ENCODE measurements at regions not wholly inside any gene's neighbourhood (a gene's known extent, or its start where the extent isn't known, plus 50 kb on each side); places are given as distances from the start of the nearest gene placed in this dataset.

GRCh38 chr4:11675051-11675800 is 246.5 kb upstream of the HS3ST1 start:
- intact Hi-C loops (cut with DNase I) = no loop called here
- Histone ChIP-seq H3K4me3 (no peak overlapping the region), H3K4me1 (no peaks in the 10 kb centered on the region), H3K9me3 (peaks cover 0 to 3% (median 0%) of the 10 kb centered on the region in 11 donors), H3K36me3 (no peaks in the 10 kb centered on the region), H3K27me3 (no peaks in the 10 kb centered on the region), H3K27ac (no peak overlapping the region)
- 92 to 93% methylated on average over 3 of the region's 3 CpGs for WGBS, 2 donors
- no peak for TF ChIP-seq CTCF (IDR thresholded peaks at IDR 0.05)
- ATAC-seq = no peak
- no peak for DNase-seq

- TF ChIP-seq CTCF (IDR thresholded peaks at IDR 0.05) = no peak
- no peaks in the 10 kb centered on the region for H3K27me3 ChIP-seq
- H3K4me1 ChIP-seq = no peaks in the 10 kb centered on the region
- no peaks in the 10 kb centered on the region for H3K36me3 ChIP-seq
- intact Hi-C loops (cut with DNase I) = no loop called here
- no peak overlapping the region for H3K4me3 ChIP-seq
- DNase-seq = no peak
- H3K9me3 ChIP-seq = no peaks in the 10 kb centered on the region
- H3K27ac ChIP-seq = no peak overlapping the region
- ATAC-seq = no peak
Measured at GRCh38 chr4:11670304-11670703, 241.6 kb upstream of the HS3ST1 start.

- no peak for ATAC-seq
- 55 to 74% methylated on average over 2 of the region's 2 CpGs for WGBS, 2 donors
- Histone ChIP-seq H3K4me3 (no peak overlapping the region), H3K9me3 (no peaks in the 10 kb centered on the region), H3K36me3 (no peaks in the 10 kb centered on the region), H3K27ac (no peak overlapping the region), H3K4me1 (no peaks in the 10 kb centered on the region), H3K27me3 (no peaks in the 10 kb centered on the region)
- TF ChIP-seq CTCF (IDR thresholded peaks at IDR 0.05) = no peak
- DNase-seq = no peak
- intact Hi-C loops (cut with DNase I) = no loop called here
Measured at GRCh38 chr4:11669156-11669555, 240.5 kb upstream of the HS3ST1 start.

- intact Hi-C loops (cut with DNase I) = no loop called here
- 93 to 95% methylated on average over 4 of the region's 4 CpGs for WGBS, 2 donors
- Histone ChIP-seq H3K4me1 (no peaks in the 10 kb centered on the region), H3K36me3 (no peaks in the 10 kb centered on the region), H3K27me3 (no peaks in the 10 kb centered on the region), H3K4me3 (no peak overlapping the region), H3K27ac (no peak overlapping the region), H3K9me3 (no peaks in the 10 kb centered on the region)
- no peak for ATAC-seq
- DNase-seq = no peak
- no peak for TF ChIP-seq CTCF (IDR thresholded peaks at IDR 0.05)
Measured at GRCh38 chr4:11663114-11663513, 234.4 kb upstream of the HS3ST1 start.
